HEK293 (cell line): ENCODE measurements at regions not wholly inside any gene's neighbourhood (a gene's known extent, or its start where the extent isn't known, plus 50 kb on each side); places are given as distances from the start of the nearest gene placed in this dataset.

Source experiments
- CTCF ChIA-PET: fragments of 350-600 bp; formaldehyde crosslinking; extraction: SDS; loops from one replicate; lab custom pipeline; 2021; ENCODE audit warnings: antibody characterized with exemption; lab: Yijun Ruan, JAX
- POLR2A ChIA-PET: fragments of 300-600 bp; formaldehyde crosslinking; extraction: SDS; loops from one replicate; lab custom pipeline; 2020; ENCODE audit warnings: antibody characterized with exemption, inconsistent platforms; lab: Yijun Ruan, JAX
- H3K27ac ChIP-seq: fragments of 200-500 bp; sonication (Bioruptor generic); 2 replicates; pipeline ENCODE4 v1.5.1; 2014; ENCODE audit warnings: low read depth, low read length, control low read depth, inconsistent platforms; ENCODE audit errors: extremely low read depth
- H3K36me3 ChIP-seq, 2 experiments: fragments of 200-500 bp in 1 of 2; sonication (Bioruptor generic) in 1 of 2; 1 replicate in 1 of 2; 2 replicates in 1 of 2; pipeline ENCODE4 v1.5.1; 2014 to 2017; ENCODE audit warnings: inconsistent platforms in 2 of 2, low read length in 2 of 2; ENCODE audit not compliant: control insufficient read depth in 2 of 2, insufficient read depth in 1 of 2
- H3K4me1 ChIP-seq: fragments of 200-500 bp; sonication (Bioruptor generic); 2 replicates; pipeline ENCODE4 v1.5.1; 2014; ENCODE audit warnings: mild to moderate bottlenecking, low read length, inconsistent platforms; ENCODE audit not compliant: control insufficient read depth, insufficient read depth
- H3K4me3 ChIP-seq: 2 replicates; pipeline ENCODE4 v1.5.1; 2011; ENCODE audit warnings: low read depth, mild to moderate bottlenecking, control low read depth, low read length, moderate library complexity
- H3K9me3 ChIP-seq: fragments of 200-500 bp; sonication (Bioruptor generic); 2 replicates; pipeline ENCODE4 v1.5.1; 2014; ENCODE audit warnings: low read depth, low read length, inconsistent platforms; ENCODE audit not compliant: control insufficient read depth, insufficient read depth
- HOXC10 ChIP-seq: sonication (generic); formaldehyde crosslinking; IDR thresholded peaks from 2 replicates; pipeline ENCODE4 v1.8.1; 2023; ENCODE audit warnings: mild to moderate bottlenecking, missing genetic modification reagents
- SCRT1 ChIP-seq: fragments of 450-650 bp; formaldehyde crosslinking; IDR thresholded peaks from 2 replicates; pipeline ENCODE4 v1.5.1; 2016; ENCODE audit warnings: missing biosample characterization, missing genetic modification characterization, borderline replicate concordance
- SETDB1 ChIP-seq: IDR thresholded peaks from one replicate; pipeline ENCODE4 v1.6.1; 2017; ENCODE audit warnings: mild to moderate bottlenecking, low read length, moderate library complexity, mixed read lengths; ENCODE audit not compliant: insufficient read length
- ZBTB20 ChIP-seq: fragments of 450-650 bp; formaldehyde crosslinking; IDR thresholded peaks from 2 replicates; pipeline ENCODE4 v1.5.1; 2016; ENCODE audit warnings: missing biosample characterization, missing genetic modification characterization
- ZBTB7A ChIP-seq: fragments of 450-650 bp; formaldehyde crosslinking; IDR thresholded peaks from 2 replicates; pipeline ENCODE4 v1.5.1; 2016; ENCODE audit warnings: low read depth, missing biosample characterization, missing genetic modification characterization
- ZFP3 ChIP-seq: fragments of 450-650 bp; formaldehyde crosslinking; IDR thresholded peaks from 2 replicates; pipeline ENCODE4 v1.5.1; 2016; ENCODE audit warnings: low read depth, missing biosample characterization, missing genetic modification characterization
- ZNF112 ChIP-seq: fragments of 450-650 bp; formaldehyde crosslinking; IDR thresholded peaks from 2 replicates; pipeline ENCODE4 v1.5.0; 2017; ENCODE audit warnings: missing biosample characterization, missing genetic modification characterization
- ZNF157 ChIP-seq: fragments of 450-650 bp; formaldehyde crosslinking; IDR thresholded peaks from 2 replicates; pipeline ENCODE4 v1.5.1; 2016; ENCODE audit warnings: missing biosample characterization, missing genetic modification characterization
- ZNF16 ChIP-seq: fragments of 450-650 bp; formaldehyde crosslinking; IDR thresholded peaks from 2 replicates; pipeline ENCODE4 v1.5.1; 2016; ENCODE audit warnings: low read depth, missing biosample characterization, missing genetic modification characterization
- ZNF248 ChIP-seq: fragments of 450-650 bp; formaldehyde crosslinking; IDR thresholded peaks from 2 replicates; pipeline ENCODE4 v1.5.1; 2017; ENCODE audit warnings: missing biosample characterization, missing genetic modification characterization
- ZNF311 ChIP-seq: fragments of 450-650 bp; formaldehyde crosslinking; IDR thresholded peaks from 2 replicates; pipeline ENCODE4 v1.5.1; 2017; ENCODE audit warnings: missing biosample characterization, missing genetic modification characterization, borderline replicate concordance
- ZNF433 ChIP-seq: fragments of 450-650 bp; formaldehyde crosslinking; IDR thresholded peaks from 2 replicates; pipeline ENCODE4 v1.5.1; 2016; ENCODE audit warnings: missing biosample characterization, missing genetic modification characterization, low read depth
- ZNF530 ChIP-seq: fragments of 450-650 bp; formaldehyde crosslinking; IDR thresholded peaks from 2 replicates; pipeline ENCODE4 v1.5.1; 2016; ENCODE audit warnings: low read depth, missing biosample characterization, missing genetic modification characterization
- ZNF596 ChIP-seq: fragments of 450-650 bp; IDR thresholded peaks from 2 replicates; pipeline ENCODE4 v1.5.0; 2018; ENCODE audit warnings: missing biosample characterization, mild to moderate bottlenecking, missing genetic modification characterization, moderate library complexity
- ZNF677 ChIP-seq: fragments of 450-650 bp; IDR thresholded peaks from 2 replicates; pipeline ENCODE4 v1.5.0; 2018; ENCODE audit warnings: missing biosample characterization, mild to moderate bottlenecking, missing genetic modification characterization, moderate library complexity
- ZXDB ChIP-seq: fragments of 450-650 bp; formaldehyde crosslinking; IDR thresholded peaks from 2 replicates; pipeline ENCODE4 v1.5.1; 2016; ENCODE audit warnings: missing biosample characterization, missing genetic modification characterization
- TF ChIP-seq, protein P1 (sequence below): fragments of 450-650 bp; IDR thresholded peaks from 2 replicates; pipeline ENCODE4 v1.5.1; 2018; ENCODE audit warnings: missing biosample characterization, mild to moderate bottlenecking, missing genetic modification characterization
- TF ChIP-seq, protein P2 (sequence below): fragments of 450-650 bp; formaldehyde crosslinking; IDR thresholded peaks from 2 replicates; pipeline ENCODE4 v1.5.1; 2016; ENCODE audit warnings: missing biosample characterization, missing genetic modification characterization
- TF ChIP-seq, protein P3 (sequence below): fragments of 450-650 bp; formaldehyde crosslinking; IDR thresholded peaks from 2 replicates; pipeline ENCODE4 v1.5.1; 2016; ENCODE audit warnings: missing biosample characterization, missing genetic modification characterization
- TF ChIP-seq, protein P4 (sequence below): fragments of 450-650 bp; formaldehyde crosslinking; IDR thresholded peaks from 2 replicates; pipeline ENCODE4 v1.5.1; 2016; ENCODE audit warnings: missing biosample characterization, missing genetic modification characterization, low read depth
- TF ChIP-seq, protein P5 (sequence below): fragments of 450-650 bp; formaldehyde crosslinking; IDR thresholded peaks from 2 replicates; pipeline ENCODE4 v1.5.1; 2016; ENCODE audit warnings: missing biosample characterization, missing genetic modification characterization
- TF ChIP-seq, protein P6 (sequence below): IDR thresholded peaks from 2 replicates; pipeline ENCODE4 v1.6.1; 2011; ENCODE audit warnings: mild to moderate bottlenecking, low read depth, low read length, borderline replicate concordance

DNA sequence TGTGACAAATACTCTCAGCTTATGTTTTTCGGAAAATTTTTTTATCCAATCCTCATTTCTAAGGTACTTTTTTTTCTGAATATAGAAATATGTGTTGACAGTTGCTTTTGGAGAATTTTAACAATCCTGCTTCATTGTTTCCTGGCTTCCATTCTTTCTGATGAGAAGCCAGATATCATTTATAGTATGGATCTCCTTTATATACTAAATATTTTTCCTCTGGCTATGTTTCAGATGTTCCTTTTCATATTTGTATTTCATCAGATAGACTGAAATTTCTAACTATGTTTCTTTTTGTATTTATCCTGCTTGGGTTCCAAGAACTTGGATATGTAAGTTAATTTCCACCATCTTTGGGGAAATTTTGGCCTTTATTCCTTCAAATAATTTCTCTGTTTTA is 138.9 kb upstream of the CDH11 start:
- H3K4me1 ChIP-seq: no peaks in the 10 kb centered on the region
- TF ChIP-seq, protein P1, sequence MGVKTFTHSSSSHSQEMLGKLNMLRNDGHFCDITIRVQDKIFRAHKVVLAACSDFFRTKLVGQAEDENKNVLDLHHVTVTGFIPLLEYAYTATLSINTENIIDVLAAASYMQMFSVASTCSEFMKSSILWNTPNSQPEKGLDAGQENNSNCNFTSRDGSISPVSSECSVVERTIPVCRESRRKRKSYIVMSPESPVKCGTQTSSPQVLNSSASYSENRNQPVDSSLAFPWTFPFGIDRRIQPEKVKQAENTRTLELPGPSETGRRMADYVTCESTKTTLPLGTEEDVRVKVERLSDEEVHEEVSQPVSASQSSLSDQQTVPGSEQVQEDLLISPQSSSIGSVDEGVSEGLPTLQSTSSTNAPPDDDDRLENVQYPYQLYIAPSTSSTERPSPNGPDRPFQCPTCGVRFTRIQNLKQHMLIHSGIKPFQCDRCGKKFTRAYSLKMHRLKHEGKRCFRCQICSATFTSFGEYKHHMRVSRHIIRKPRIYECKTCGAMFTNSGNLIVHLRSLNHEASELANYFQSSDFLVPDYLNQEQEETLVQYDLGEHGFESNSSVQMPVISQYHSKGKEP (tag by site-specific recombination): no peak
- TF ChIP-seq ZNF248 (tag by site-specific recombination) (no peak), ZNF112 (tag by site-specific recombination) (no peak), ZNF16 (tag by site-specific recombination) (no peak), ZNF433 (tag by site-specific recombination) (no peak)
- TF ChIP-seq, protein P2, sequence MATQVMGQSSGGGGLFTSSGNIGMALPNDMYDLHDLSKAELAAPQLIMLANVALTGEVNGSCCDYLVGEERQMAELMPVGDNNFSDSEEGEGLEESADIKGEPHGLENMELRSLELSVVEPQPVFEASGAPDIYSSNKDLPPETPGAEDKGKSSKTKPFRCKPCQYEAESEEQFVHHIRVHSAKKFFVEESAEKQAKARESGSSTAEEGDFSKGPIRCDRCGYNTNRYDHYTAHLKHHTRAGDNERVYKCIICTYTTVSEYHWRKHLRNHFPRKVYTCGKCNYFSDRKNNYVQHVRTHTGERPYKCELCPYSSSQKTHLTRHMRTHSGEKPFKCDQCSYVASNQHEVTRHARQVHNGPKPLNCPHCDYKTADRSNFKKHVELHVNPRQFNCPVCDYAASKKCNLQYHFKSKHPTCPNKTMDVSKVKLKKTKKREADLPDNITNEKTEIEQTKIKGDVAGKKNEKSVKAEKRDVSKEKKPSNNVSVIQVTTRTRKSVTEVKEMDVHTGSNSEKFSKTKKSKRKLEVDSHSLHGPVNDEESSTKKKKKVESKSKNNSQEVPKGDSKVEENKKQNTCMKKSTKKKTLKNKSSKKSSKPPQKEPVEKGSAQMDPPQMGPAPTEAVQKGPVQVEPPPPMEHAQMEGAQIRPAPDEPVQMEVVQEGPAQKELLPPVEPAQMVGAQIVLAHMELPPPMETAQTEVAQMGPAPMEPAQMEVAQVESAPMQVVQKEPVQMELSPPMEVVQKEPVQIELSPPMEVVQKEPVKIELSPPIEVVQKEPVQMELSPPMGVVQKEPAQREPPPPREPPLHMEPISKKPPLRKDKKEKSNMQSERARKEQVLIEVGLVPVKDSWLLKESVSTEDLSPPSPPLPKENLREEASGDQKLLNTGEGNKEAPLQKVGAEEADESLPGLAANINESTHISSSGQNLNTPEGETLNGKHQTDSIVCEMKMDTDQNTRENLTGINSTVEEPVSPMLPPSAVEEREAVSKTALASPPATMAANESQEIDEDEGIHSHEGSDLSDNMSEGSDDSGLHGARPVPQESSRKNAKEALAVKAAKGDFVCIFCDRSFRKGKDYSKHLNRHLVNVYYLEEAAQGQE: no peak
- no peak overlapping the region for H3K4me3 ChIP-seq
- H3K27ac ChIP-seq: no peak overlapping the region
- ChIA-PET CTCF (no interaction called here), POLR2A (no interaction called here)
- no peaks in the 10 kb centered on the region for H3K36me3 ChIP-seq
- H3K9me3 ChIP-seq: no peaks in the 10 kb centered on the region

DNA sequence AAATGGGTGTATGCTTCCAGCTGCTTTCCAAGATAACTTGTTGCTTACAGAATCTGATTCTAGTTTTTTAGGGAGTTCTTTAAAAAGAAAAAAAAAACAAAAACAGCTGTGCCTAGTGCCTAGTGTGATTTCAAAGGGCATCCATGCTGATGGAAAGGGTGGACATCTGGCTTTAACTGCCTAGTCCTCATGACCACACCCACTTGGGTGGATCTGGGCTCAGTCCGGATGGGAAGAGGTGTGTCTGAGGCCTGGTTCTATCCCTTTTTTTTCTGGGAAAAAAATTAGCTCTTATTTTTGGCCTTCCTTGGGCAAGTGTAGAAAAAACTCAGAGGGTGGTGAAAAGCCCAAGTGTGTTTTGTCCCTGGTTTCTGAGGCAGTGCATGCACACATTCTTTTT is 132.3 kb upstream of the CDH11 start:
- H3K4me1 ChIP-seq: no peaks in the 10 kb centered on the region
- H3K9me3 ChIP-seq: no peaks in the 10 kb centered on the region
- ChIA-PET POLR2A (no interaction called here), CTCF (interaction anchor here (1.2 kb wide), 1 partner anchor 1103 kb away, joined by 3 read pairs; no protein-coding TSS in a partner anchor)
- TF ChIP-seq, protein P3, sequence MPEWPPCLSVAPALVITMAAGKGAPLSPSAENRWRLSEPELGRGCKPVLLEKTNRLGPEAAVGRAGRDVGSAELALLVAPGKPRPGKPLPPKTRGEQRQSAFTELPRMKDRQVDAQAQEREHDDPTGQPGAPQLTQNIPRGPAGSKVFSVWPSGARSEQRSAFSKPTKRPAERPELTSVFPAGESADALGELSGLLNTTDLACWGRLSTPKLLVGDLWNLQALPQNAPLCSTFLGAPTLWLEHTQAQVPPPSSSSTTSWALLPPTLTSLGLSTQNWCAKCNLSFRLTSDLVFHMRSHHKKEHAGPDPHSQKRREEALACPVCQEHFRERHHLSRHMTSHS (tag by site-specific recombination): no peak
- no peak for TF ChIP-seq ZXDB (tag by site-specific recombination)
- TF ChIP-seq, protein P4, sequence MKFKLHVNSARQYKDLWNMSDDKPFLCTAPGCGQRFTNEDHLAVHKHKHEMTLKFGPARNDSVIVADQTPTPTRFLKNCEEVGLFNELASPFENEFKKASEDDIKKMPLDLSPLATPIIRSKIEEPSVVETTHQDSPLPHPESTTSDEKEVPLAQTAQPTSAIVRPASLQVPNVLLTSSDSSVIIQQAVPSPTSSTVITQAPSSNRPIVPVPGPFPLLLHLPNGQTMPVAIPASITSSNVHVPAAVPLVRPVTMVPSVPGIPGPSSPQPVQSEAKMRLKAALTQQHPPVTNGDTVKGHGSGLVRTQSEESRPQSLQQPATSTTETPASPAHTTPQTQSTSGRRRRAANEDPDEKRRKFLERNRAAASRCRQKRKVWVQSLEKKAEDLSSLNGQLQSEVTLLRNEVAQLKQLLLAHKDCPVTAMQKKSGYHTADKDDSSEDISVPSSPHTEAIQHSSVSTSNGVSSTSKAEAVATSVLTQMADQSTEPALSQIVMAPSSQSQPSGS (tag by site-specific recombination): no peak
- no peak for TF ChIP-seq ZNF677 (tag by site-specific recombination)
- H3K4me3 ChIP-seq: no peak overlapping the region
- no peaks in the 10 kb centered on the region for H3K36me3 ChIP-seq
- no peak overlapping the region for H3K27ac ChIP-seq

DNA sequence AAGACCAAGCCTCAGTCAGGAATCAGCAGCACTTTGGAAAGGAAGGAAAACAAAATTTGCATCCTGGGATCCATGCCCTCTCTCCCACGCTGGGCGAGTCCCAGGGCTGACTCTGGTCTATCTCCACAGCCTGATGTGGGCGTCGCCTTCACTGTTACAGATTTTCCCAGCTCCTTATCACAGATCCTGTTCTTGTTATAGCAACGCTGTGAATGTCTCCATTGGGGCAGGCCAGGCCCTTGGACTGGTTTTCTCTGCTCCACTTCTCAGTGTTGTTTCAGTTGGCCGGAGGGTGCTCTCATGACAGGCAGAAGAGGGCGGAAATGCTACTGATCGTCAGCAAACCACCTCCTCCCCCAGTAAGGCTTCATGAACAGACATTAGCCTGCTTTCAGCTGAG is 127.9 kb upstream of the CDH11 start:
- no peak overlapping the region for H3K4me3 ChIP-seq
- no peak overlapping the region for H3K27ac ChIP-seq
- CTCF ChIA-PET: no interaction called here
- no peaks in the 10 kb centered on the region for H3K4me1 ChIP-seq
- H3K9me3 ChIP-seq: no peaks in the 10 kb centered on the region
- POLR2A ChIA-PET: no interaction called here
- H3K36me3 ChIP-seq: no peaks in the 10 kb centered on the region
- TF ChIP-seq SCRT1 (tag by site-specific recombination): no peak
- no peak for TF ChIP-seq ZBTB20 (tag by site-specific recombination)
- TF ChIP-seq ZBTB7A (tag by site-specific recombination): no peak
- TF ChIP-seq HOXC10 (CRISPR knock-in tag): no peak
- TF ChIP-seq, protein P5, sequence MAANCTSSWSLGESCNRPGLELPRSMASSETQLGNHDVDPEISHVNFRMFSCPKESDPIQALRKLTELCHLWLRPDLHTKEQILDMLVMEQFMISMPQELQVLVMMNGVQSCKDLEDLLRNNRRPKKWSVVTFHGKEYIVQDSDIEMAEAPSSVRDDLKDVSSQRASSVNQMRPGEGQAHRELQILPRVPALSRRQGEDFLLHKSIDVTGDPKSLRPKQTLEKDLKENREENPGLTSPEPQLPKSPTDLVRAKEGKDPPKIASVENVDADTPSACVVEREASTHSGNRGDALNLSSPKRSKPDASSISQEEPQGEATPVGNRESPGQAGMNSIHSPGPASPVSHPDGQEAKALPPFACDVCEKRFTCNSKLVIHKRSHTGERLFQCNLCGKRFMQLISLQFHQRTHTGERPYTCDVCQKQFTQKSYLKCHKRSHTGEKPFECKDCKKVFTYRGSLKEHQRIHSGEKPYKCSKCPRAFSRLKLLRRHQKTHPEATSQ (tag by site-specific recombination): no peak
- TF ChIP-seq, protein P6, sequence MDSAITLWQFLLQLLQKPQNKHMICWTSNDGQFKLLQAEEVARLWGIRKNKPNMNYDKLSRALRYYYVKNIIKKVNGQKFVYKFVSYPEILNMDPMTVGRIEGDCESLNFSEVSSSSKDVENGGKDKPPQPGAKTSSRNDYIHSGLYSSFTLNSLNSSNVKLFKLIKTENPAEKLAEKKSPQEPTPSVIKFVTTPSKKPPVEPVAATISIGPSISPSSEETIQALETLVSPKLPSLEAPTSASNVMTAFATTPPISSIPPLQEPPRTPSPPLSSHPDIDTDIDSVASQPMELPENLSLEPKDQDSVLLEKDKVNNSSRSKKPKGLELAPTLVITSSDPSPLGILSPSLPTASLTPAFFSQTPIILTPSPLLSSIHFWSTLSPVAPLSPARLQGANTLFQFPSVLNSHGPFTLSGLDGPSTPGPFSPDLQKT: no peak
- no peak for TF ChIP-seq ZNF530 (tag by site-specific recombination)
- no peak for TF ChIP-seq ZNF112 (tag by site-specific recombination)
- TF ChIP-seq ZNF311 (tag by site-specific recombination): no peak
- no peak for TF ChIP-seq ZFP3 (tag by site-specific recombination)
- TF ChIP-seq ZNF157 (tag by site-specific recombination): no peak
- no peak for TF ChIP-seq ZNF596 (tag by site-specific recombination)
- TF ChIP-seq SETDB1: no peak
